SK-N-SH treated with all-trans-retinoic acid at 6 μM for 48 hours (cell line): ENCODE measurements at regions not wholly inside any gene's neighbourhood (a gene's known extent, or its start where the extent isn't known, plus 50 kb on each side); places are given as distances from the start of the nearest gene placed in this dataset.

ENCODE experiments used
- ATAC-seq: fragments of 200-7000 bp; cut with Tn5 transposase; 3 replicates; pipeline ENCODE4 v1.9.1; 2020; ENCODE audit warnings: mild to moderate bottlenecking, moderate library complexity
- ARNTL ChIP-seq: fragments of 450-650 bp; formaldehyde crosslinking; IDR thresholded peaks from 2 replicates; pipeline ENCODE4 v1.5.0; 2020; ENCODE audit warnings: low read depth, mild to moderate bottlenecking, moderate library complexity, borderline replicate concordance
- CSDC2 ChIP-seq: fragments of 250-450 bp; sonication (Bioruptor Pico); IDR thresholded peaks from 2 replicates; pipeline ENCODE4 v1.5.0; 2020; ENCODE audit warnings: mild to moderate bottlenecking, moderate library complexity
- ESRRG ChIP-seq: fragments of 250-450 bp; sonication (Bioruptor Pico); IDR thresholded peaks from 2 replicates; pipeline ENCODE4 v1.6.1; 2021; ENCODE audit warnings: mild to moderate bottlenecking
- GLIS3 ChIP-seq: fragments of 250-450 bp; sonication (Bioruptor Pico); IDR thresholded peaks from 2 replicates; pipeline ENCODE4 v1.5.0; 2020; ENCODE audit warnings: mild to moderate bottlenecking, moderate library complexity
- OSR1 ChIP-seq: fragments of 250-450 bp; sonication (Bioruptor Pico); IDR thresholded peaks from 2 replicates; pipeline ENCODE4 v1.8.0; 2022; ENCODE audit warnings: moderate library complexity, mild to moderate bottlenecking, inconsistent platforms
- PPARA ChIP-seq: fragments of 250-450 bp; sonication (Bioruptor Pico); IDR thresholded peaks from 2 replicates; pipeline ENCODE4 v1.5.0; 2020; ENCODE audit warnings: mild to moderate bottlenecking, borderline replicate concordance
- SNAI2 ChIP-seq: fragments of 250-450 bp; sonication (Bioruptor Pico); IDR thresholded peaks from 2 replicates; pipeline ENCODE4 v1.5.0; 2020; ENCODE audit warnings: mild to moderate bottlenecking, moderate library complexity
- TOX ChIP-seq: fragments of 250-450 bp; sonication (Bioruptor Pico); IDR thresholded peaks from 2 replicates; pipeline ENCODE4 v1.8.0; 2021; ENCODE audit warnings: mild to moderate bottlenecking, moderate library complexity, borderline replicate concordance
- ZC3H10 ChIP-seq: fragments of 250-450 bp; sonication (Bioruptor Pico); IDR thresholded peaks from 2 replicates; pipeline ENCODE4 v1.5.1; 2021; ENCODE audit warnings: mild to moderate bottlenecking, moderate library complexity
- ZFP30 ChIP-seq: fragments of 450-650 bp; formaldehyde crosslinking; IDR thresholded peaks from 2 replicates; pipeline ENCODE4 v1.5.0; 2022; ENCODE audit warnings: mild to moderate bottlenecking, moderate library complexity
- ZNF565 ChIP-seq: fragments of 450-650 bp; formaldehyde crosslinking; conservative IDR thresholded peaks from 2 replicates; pipeline ENCODE4 v1.5.0; 2020; ENCODE audit warnings: low read depth, mild to moderate bottlenecking, moderate library complexity
- ZNF70 ChIP-seq: fragments of 450-650 bp; formaldehyde crosslinking; IDR thresholded peaks from 2 replicates; pipeline ENCODE4 v1.5.0; 2020; ENCODE audit warnings: mild to moderate bottlenecking, moderate library complexity
- ZNF8 ChIP-seq: fragments of 450-650 bp; formaldehyde crosslinking; IDR thresholded peaks from 2 replicates; pipeline ENCODE4 v1.5.0; 2020; ENCODE audit warnings: mild to moderate bottlenecking, moderate library complexity
- TF ChIP-seq, protein P1 (sequence below): fragments of 250-450 bp; sonication (Bioruptor Pico); IDR thresholded peaks from 2 replicates; pipeline ENCODE4 v1.8.0; 2021; ENCODE audit warnings: low read depth, mild to moderate bottlenecking, moderate library complexity, borderline replicate concordance
- TF ChIP-seq, protein P2 (sequence below): fragments of 250-450 bp; sonication (Bioruptor Pico); IDR thresholded peaks from 2 replicates; pipeline ENCODE4 v1.5.1; 2020; ENCODE audit warnings: low read depth, mild to moderate bottlenecking, moderate library complexity
- TF ChIP-seq, protein P3 (sequence below): fragments of 250-450 bp; sonication (Bioruptor Pico); IDR thresholded peaks from 2 replicates; pipeline ENCODE4 v1.8.0; 2020; ENCODE audit warnings: mild to moderate bottlenecking, moderate library complexity, borderline replicate concordance
- TF ChIP-seq, protein P4 (sequence below): fragments of 250-450 bp; sonication (Bioruptor Pico); IDR thresholded peaks from 2 replicates; pipeline ENCODE4 v1.5.1; 2021; ENCODE audit warnings: mild to moderate bottlenecking, moderate library complexity

DNA sequence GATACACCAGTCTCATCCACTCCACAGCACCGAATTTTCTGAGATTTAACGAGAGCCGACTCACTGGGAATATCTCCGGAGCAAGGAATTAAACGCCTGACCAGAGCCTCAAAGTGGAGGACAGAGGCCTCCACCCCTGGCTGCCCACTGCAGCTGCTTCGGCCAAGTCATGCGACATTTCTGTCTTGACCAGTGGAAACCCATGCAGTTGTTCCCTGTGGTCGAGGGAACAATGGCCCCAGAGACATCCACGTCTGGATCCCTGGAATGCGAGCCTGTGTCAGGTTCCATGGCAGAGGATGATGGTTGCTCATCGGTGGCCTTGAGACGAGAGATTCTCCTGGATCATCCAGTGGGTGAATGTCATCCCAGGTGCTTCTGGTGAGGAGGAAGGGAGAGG is 65.7 kb upstream of the INSIG1 start (continued):
- TF ChIP-seq ZC3H10 (CRISPR knock-in tag) = no peak
- TF ChIP-seq OSR1 (CRISPR knock-in tag) = no peak
- no peak for TF ChIP-seq ARNTL
- TF ChIP-seq GLIS3 = no peak
- TF ChIP-seq CSDC2 (CRISPR knock-in tag) = no peak
- TF ChIP-seq ZNF565 (CRISPR knock-in tag) = no peak
- TF ChIP-seq SNAI2 (CRISPR knock-in tag) = no peak
- TF ChIP-seq, protein P1, sequence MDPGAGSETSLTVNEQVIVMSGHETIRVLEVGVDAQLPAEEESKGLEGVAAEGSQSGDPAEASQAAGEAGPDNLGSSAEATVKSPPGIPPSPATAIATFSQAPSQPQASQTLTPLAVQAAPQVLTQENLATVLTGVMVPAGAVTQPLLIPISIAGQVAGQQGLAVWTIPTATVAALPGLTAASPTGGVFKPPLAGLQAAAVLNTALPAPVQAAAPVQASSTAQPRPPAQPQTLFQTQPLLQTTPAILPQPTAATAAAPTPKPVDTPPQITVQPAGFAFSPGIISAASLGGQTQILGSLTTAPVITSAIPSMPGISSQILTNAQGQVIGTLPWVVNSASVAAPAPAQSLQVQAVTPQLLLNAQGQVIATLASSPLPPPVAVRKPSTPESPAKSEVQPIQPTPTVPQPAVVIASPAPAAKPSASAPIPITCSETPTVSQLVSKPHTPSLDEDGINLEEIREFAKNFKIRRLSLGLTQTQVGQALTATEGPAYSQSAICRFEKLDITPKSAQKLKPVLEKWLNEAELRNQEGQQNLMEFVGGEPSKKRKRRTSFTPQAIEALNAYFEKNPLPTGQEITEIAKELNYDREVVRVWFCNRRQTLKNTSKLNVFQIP (CRISPR knock-in tag) = no peak

DNA sequence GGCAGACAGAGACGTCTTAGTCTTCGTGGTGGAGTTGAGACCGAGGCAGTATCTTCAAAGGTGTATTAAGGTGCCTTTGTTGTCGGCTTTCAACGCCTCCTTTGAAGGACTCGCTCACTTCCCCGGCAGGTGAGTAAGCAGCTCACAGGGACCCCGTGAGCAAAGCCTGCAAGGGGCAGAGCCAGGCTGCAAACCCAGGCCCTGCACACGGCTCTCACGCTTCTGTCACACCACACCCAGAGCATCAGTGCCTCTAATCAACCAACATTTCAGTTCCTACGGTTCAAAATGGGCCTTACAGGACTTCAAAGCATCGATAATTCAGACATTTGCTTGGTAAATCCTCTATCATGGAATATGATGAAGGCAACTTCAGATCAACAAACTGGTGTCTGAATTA is 64.8 kb upstream of the INSIG1 start:
- ATAC-seq = no peak
- TF ChIP-seq, protein P2, sequence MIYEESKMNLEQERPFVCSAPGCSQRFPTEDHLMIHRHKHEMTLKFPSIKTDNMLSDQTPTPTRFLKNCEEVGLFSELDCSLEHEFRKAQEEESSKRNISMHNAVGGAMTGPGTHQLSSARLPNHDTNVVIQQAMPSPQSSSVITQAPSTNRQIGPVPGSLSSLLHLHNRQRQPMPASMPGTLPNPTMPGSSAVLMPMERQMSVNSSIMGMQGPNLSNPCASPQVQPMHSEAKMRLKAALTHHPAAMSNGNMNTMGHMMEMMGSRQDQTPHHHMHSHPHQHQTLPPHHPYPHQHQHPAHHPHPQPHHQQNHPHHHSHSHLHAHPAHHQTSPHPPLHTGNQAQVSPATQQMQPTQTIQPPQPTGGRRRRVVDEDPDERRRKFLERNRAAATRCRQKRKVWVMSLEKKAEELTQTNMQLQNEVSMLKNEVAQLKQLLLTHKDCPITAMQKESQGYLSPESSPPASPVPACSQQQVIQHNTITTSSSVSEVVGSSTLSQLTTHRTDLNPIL = no peak
- TF ChIP-seq ARNTL (no peak), ZNF70 (no peak), GLIS3 (no peak), ZNF8 (CRISPR knock-in tag) (no peak), OSR1 (CRISPR knock-in tag) (no peak), TOX (CRISPR knock-in tag) (no peak), ZC3H10 (CRISPR knock-in tag) (no peak)
- TF ChIP-seq, protein P3, sequence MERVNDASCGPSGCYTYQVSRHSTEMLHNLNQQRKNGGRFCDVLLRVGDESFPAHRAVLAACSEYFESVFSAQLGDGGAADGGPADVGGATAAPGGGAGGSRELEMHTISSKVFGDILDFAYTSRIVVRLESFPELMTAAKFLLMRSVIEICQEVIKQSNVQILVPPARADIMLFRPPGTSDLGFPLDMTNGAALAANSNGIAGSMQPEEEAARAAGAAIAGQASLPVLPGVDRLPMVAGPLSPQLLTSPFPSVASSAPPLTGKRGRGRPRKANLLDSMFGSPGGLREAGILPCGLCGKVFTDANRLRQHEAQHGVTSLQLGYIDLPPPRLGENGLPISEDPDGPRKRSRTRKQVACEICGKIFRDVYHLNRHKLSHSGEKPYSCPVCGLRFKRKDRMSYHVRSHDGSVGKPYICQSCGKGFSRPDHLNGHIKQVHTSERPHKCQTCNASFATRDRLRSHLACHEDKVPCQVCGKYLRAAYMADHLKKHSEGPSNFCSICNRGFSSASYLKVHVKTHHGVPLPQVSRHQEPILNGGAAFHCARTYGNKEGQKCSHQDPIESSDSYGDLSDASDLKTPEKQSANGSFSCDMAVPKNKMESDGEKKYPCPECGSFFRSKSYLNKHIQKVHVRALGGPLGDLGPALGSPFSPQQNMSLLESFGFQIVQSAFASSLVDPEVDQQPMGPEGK (CRISPR knock-in tag) = no peak
- TF ChIP-seq, protein P4, sequence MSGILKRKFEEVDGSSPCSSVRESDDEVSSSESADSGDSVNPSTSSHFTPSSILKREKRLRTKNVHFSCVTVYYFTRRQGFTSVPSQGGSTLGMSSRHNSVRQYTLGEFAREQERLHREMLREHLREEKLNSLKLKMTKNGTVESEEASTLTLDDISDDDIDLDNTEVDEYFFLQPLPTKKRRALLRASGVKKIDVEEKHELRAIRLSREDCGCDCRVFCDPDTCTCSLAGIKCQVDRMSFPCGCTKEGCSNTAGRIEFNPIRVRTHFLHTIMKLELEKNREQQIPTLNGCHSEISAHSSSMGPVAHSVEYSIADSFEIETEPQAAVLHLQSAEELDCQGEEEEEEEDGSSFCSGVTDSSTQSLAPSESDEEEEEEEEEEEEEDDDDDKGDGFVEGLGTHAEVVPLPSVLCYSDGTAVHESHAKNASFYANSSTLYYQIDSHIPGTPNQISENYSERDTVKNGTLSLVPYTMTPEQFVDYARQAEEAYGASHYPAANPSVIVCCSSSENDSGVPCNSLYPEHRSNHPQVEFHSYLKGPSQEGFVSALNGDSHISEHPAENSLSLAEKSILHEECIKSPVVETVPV = no peak

DNA sequence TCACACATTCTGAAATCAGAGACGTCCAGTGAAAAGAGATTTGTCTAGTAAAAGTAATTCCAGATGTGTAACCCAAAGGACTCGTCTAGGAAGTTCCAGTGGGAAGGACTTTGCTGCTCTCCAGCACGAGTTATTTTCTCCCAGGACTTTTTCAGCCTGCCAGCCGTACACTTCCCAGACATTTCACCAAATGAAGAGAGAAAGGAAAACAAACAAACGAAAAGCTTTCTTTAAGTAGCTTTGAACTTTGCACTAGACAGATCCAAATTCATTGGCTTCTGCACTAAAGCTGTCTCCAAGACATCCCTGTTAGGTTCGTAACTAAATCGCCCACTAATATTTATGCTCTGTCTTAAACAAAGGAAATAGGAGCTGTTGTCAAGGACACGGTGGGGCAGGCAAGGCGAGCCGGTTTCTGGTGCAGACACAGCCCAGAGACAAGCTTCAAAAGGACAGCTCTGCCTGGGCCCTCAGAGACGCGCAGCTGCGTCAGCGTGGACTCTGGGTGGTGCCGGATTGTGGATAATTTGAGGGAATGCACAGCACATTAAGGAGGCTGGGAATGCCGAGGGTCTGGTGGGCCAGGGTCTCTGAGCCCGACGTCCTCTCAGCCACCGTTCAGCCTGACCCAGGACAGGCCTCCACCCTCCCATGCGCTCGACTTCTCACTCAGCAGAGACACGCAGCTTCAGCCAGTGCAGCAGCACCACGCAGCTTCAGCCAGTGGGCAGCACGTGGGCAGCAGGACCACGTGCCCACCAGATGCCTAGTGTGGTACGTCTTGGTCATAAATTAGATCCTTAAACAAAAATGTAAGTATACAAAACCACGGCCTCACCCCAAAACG is 64.1 kb upstream of the INSIG1 start:
- no peak for TF ChIP-seq PPARA (CRISPR knock-in tag)
- TF ChIP-seq SNAI2 (CRISPR knock-in tag) = no peak
- TF ChIP-seq ZC3H10 (CRISPR knock-in tag) = no peak
- no peak for TF ChIP-seq ARNTL
- no peak for TF ChIP-seq ESRRG (CRISPR knock-in tag)
- TF ChIP-seq, protein P3 (CRISPR knock-in tag) = no peak
- no peak for ATAC-seq

DNA sequence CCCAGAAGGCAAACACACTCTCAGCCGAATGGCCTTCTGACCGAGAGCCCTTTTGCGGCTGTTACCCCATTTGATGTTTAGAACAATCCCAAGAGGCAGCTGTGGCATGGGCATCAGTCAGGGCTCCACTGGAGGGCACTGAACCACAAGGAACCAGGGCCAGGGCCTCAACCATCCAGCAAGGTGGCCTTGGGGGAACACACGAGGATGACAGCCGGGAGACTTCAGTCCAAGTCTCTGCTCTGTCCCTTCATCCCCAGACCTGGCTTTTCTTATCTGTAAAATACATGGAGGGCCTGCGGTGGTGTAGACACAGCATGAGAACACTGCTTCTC is 63.6 kb upstream of the INSIG1 start:
- no peak for ATAC-seq
- TF ChIP-seq, protein P2 = no peak
- no peak for TF ChIP-seq PPARA (CRISPR knock-in tag)
- TF ChIP-seq ZFP30 (CRISPR knock-in tag) = no peak
- no peak for TF ChIP-seq GLIS3
